Neural cell (in vitro differentiated cells): ENCODE measurements at regions not wholly inside any gene's neighbourhood (a gene's known extent, or its start where the extent isn't known, plus 50 kb on each side); places are given as distances from the start of the nearest gene placed in this dataset.

ENCODE experiments used
- EZH2 ChIP-seq: fragments of 200-600, 300-800 bp; shearing (Covaris generic), sonication (generic); IDR thresholded peaks from 2 replicates; pipeline ENCODE4 v1.6.1; 2014; ENCODE audit warnings: antibody characterized with exemption, low read length, borderline replicate concordance, mild to moderate bottlenecking; ENCODE audit not compliant: insufficient read depth, poor library complexity, severe bottlenecking
- MXI1 ChIP-seq: fragments of 450-650 bp; conservative IDR thresholded peaks from 2 replicates; pipeline ENCODE4 v1.6.1; 2014; ENCODE audit warnings: antibody characterized with exemption, mild to moderate bottlenecking; ENCODE audit not compliant: poor library complexity, severe bottlenecking
- POLR2AphosphoS5 ChIP-seq: IDR thresholded peaks from 2 replicates; pipeline ENCODE4 v1.6.1; 2012
- SMC3 ChIP-seq: fragments of 450-650 bp; conservative IDR thresholded peaks from 2 replicates; pipeline ENCODE4 v1.6.1; 2014; ENCODE audit warnings: antibody characterized with exemption, mild to moderate bottlenecking, moderate library complexity; ENCODE audit not compliant: poor library complexity
- TAF1 ChIP-seq: IDR thresholded peaks from 2 replicates; pipeline ENCODE4 v1.6.1; 2012; ENCODE audit warnings: low read depth
- TF ChIP-seq, protein P1 (sequence below): fragments of 450-650 bp; IDR thresholded peaks from 2 replicates; pipeline ENCODE4 v1.5.1; 2014; ENCODE audit warnings: antibody characterized with exemption, mild to moderate bottlenecking, moderate library complexity; ENCODE audit not compliant: poor library complexity, severe bottlenecking
- TF ChIP-seq, protein P2 (sequence below): IDR thresholded peaks from 2 replicates; pipeline ENCODE4 v1.6.1; 2012; ENCODE audit warnings: borderline replicate concordance

DNA sequence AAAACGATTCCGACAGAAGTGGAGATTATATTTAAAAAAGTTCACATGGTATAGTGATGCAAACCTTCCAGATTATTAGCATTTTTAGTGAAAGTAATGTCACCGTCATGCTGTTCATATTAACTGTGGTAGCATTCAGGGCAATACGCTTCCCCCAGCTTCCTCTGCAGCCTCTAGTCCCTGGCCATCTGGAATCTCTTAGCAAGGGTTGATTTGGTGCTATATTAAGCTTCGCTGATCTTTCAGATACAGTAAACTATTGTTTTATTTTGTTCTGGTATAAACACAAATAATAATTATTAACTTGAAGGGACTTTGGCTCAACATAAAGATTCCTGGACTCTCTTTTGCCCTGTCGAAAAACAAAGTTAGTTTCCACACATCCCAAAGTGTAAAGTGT lies 1080.5 kb upstream of the TENM3 start:
- TF ChIP-seq EZH2: no peak
- no peak for TF ChIP-seq SMC3
- TF ChIP-seq, protein P1, sequence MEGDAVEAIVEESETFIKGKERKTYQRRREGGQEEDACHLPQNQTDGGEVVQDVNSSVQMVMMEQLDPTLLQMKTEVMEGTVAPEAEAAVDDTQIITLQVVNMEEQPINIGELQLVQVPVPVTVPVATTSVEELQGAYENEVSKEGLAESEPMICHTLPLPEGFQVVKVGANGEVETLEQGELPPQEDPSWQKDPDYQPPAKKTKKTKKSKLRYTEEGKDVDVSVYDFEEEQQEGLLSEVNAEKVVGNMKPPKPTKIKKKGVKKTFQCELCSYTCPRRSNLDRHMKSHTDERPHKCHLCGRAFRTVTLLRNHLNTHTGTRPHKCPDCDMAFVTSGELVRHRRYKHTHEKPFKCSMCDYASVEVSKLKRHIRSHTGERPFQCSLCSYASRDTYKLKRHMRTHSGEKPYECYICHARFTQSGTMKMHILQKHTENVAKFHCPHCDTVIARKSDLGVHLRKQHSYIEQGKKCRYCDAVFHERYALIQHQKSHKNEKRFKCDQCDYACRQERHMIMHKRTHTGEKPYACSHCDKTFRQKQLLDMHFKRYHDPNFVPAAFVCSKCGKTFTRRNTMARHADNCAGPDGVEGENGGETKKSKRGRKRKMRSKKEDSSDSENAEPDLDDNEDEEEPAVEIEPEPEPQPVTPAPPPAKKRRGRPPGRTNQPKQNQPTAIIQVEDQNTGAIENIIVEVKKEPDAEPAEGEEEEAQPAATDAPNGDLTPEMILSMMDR: no peak
- no peak for TF ChIP-seq POLR2AphosphoS5
- TF ChIP-seq MXI1: no peak
- no peak for TF ChIP-seq TAF1
- TF ChIP-seq, protein P2, sequence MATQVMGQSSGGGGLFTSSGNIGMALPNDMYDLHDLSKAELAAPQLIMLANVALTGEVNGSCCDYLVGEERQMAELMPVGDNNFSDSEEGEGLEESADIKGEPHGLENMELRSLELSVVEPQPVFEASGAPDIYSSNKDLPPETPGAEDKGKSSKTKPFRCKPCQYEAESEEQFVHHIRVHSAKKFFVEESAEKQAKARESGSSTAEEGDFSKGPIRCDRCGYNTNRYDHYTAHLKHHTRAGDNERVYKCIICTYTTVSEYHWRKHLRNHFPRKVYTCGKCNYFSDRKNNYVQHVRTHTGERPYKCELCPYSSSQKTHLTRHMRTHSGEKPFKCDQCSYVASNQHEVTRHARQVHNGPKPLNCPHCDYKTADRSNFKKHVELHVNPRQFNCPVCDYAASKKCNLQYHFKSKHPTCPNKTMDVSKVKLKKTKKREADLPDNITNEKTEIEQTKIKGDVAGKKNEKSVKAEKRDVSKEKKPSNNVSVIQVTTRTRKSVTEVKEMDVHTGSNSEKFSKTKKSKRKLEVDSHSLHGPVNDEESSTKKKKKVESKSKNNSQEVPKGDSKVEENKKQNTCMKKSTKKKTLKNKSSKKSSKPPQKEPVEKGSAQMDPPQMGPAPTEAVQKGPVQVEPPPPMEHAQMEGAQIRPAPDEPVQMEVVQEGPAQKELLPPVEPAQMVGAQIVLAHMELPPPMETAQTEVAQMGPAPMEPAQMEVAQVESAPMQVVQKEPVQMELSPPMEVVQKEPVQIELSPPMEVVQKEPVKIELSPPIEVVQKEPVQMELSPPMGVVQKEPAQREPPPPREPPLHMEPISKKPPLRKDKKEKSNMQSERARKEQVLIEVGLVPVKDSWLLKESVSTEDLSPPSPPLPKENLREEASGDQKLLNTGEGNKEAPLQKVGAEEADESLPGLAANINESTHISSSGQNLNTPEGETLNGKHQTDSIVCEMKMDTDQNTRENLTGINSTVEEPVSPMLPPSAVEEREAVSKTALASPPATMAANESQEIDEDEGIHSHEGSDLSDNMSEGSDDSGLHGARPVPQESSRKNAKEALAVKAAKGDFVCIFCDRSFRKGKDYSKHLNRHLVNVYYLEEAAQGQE: no peak
